Panc1 (cell line): ENCODE measurements at regions not wholly inside any gene's neighbourhood (a gene's known extent, or its start where the extent isn't known, plus 50 kb on each side); places are given as distances from the start of the nearest gene placed in this dataset.

Source experiments
- POLR2AphosphoS5 ChIP-seq: IDR thresholded peaks from 2 replicates; pipeline ENCODE4 v1.6.1; 2012; ENCODE audit warnings: mild to moderate bottlenecking, low read depth, low read length, moderate library complexity
- SIN3A ChIP-seq: IDR thresholded peaks from 2 replicates; pipeline ENCODE4 v1.6.1; 2012; ENCODE audit warnings: low read depth, mild to moderate bottlenecking, low read length, moderate library complexity, borderline replicate concordance; ENCODE audit not compliant: insufficient read depth
- TF ChIP-seq, protein P1 (sequence below): fragments of 450-650 bp; IDR thresholded peaks from 2 replicates; pipeline ENCODE4 v1.5.1; 2017; ENCODE audit warnings: mild to moderate bottlenecking
- TF ChIP-seq, protein P2 (sequence below), 2 experiments: IDR thresholded peaks; 2 replicates each; pipeline ENCODE4 v1.6.1; 2011 to 2012; ENCODE audit warnings: low read depth in 2 of 2, control low read depth in 1 of 2, low read length in 1 of 2, mild to moderate bottlenecking in 1 of 2, moderate library complexity in 1 of 2; ENCODE audit not compliant: insufficient read depth in 1 of 2

DNA sequence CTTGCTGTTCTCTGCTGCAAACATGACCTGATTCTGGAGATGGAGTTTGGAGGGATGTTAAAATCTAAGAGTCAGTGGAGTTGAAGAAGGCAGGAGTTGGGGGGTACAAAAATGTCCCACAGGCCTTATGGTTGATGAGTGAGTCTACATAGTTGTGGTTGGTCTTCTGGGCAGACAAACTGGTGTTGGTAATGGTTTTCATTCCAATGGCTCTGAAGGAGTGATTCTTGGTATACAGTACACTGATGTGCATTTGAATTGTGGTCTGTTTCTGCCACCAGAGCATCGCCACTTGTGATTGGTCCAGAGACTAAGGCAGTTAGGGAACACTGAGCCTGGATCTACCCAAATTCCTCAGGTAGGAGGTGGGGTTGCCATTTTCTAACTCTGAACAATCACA, 514.1 kb upstream of the CFAP20DC start:
- TF ChIP-seq, protein P1, sequence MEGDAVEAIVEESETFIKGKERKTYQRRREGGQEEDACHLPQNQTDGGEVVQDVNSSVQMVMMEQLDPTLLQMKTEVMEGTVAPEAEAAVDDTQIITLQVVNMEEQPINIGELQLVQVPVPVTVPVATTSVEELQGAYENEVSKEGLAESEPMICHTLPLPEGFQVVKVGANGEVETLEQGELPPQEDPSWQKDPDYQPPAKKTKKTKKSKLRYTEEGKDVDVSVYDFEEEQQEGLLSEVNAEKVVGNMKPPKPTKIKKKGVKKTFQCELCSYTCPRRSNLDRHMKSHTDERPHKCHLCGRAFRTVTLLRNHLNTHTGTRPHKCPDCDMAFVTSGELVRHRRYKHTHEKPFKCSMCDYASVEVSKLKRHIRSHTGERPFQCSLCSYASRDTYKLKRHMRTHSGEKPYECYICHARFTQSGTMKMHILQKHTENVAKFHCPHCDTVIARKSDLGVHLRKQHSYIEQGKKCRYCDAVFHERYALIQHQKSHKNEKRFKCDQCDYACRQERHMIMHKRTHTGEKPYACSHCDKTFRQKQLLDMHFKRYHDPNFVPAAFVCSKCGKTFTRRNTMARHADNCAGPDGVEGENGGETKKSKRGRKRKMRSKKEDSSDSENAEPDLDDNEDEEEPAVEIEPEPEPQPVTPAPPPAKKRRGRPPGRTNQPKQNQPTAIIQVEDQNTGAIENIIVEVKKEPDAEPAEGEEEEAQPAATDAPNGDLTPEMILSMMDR: no peak
- TF ChIP-seq SIN3A: no peak
- TF ChIP-seq POLR2AphosphoS5: no peak
- TF ChIP-seq, protein P2, sequence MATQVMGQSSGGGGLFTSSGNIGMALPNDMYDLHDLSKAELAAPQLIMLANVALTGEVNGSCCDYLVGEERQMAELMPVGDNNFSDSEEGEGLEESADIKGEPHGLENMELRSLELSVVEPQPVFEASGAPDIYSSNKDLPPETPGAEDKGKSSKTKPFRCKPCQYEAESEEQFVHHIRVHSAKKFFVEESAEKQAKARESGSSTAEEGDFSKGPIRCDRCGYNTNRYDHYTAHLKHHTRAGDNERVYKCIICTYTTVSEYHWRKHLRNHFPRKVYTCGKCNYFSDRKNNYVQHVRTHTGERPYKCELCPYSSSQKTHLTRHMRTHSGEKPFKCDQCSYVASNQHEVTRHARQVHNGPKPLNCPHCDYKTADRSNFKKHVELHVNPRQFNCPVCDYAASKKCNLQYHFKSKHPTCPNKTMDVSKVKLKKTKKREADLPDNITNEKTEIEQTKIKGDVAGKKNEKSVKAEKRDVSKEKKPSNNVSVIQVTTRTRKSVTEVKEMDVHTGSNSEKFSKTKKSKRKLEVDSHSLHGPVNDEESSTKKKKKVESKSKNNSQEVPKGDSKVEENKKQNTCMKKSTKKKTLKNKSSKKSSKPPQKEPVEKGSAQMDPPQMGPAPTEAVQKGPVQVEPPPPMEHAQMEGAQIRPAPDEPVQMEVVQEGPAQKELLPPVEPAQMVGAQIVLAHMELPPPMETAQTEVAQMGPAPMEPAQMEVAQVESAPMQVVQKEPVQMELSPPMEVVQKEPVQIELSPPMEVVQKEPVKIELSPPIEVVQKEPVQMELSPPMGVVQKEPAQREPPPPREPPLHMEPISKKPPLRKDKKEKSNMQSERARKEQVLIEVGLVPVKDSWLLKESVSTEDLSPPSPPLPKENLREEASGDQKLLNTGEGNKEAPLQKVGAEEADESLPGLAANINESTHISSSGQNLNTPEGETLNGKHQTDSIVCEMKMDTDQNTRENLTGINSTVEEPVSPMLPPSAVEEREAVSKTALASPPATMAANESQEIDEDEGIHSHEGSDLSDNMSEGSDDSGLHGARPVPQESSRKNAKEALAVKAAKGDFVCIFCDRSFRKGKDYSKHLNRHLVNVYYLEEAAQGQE (IDR thresholded peaks at IDR 0.05; ENCODE audit: insufficient read depth in 1 of 2, low read depth in 2 of 2, low read length in 1 of 2): no peak
